Keratinocyte (primary cell): ENCODE measurements at regions not wholly inside any gene's neighbourhood (a gene's known extent, or its start where the extent isn't known, plus 50 kb on each side); places are given as distances from the start of the nearest gene placed in this dataset.

ENCODE experiments used
- DNase-seq: peaks from one replicate; pipeline ENCODE4 v3.0.0-alpha.2; 2011; ENCODE audit warnings: low read depth, missing footprints, low spot score
- FAIRE-seq: peaks from 2 replicates; lab custom pipeline; 2011; peaks lifted over from hg19 to GRCh38; lab: Jason Lieb, UNC
- H2AFZ ChIP-seq: 2 replicates; pipeline ENCODE4 v1.6.0; 2012; ENCODE audit warnings: low read length, control low read depth, inconsistent platforms; ENCODE audit not compliant: control insufficient read depth
- H3K27ac ChIP-seq: 2 replicates; pipeline ENCODE4 v1.5.1; 2011; ENCODE audit warnings: low read length; ENCODE audit not compliant: control insufficient read depth, insufficient read depth
- H3K27me3 ChIP-seq: 3 replicates; pipeline ENCODE4 v1.6.0; 2011; ENCODE audit warnings: low read length; ENCODE audit not compliant: control insufficient read depth, insufficient read depth; ENCODE audit errors: extremely low read depth
- H3K36me3 ChIP-seq, 2 experiments: 2 replicates in 1 of 2; 3 replicates in 1 of 2; pipeline ENCODE4 v1.5.1; 2011; ENCODE audit warnings: low read length in 2 of 2, mild to moderate bottlenecking in 1 of 2; ENCODE audit not compliant: control insufficient read depth in 2 of 2, insufficient read depth in 2 of 2; ENCODE audit errors: extremely low read depth in 1 of 2
- H3K4me1 ChIP-seq: 3 replicates; pipeline ENCODE4 v1.5.1; 2011; ENCODE audit warnings: low read length; ENCODE audit not compliant: control insufficient read depth, insufficient read depth; ENCODE audit errors: extremely low read depth
- H3K4me2 ChIP-seq: 3 replicates; pipeline ENCODE4 v1.6.0; 2011; ENCODE audit warnings: low read depth, low read length; ENCODE audit not compliant: control insufficient read depth, insufficient read depth; ENCODE audit errors: extremely low read depth
- H3K4me3 ChIP-seq, 3 experiments: fragments of 200-600 bp in 1 of 3; sonication (generic) in 1 of 3; 2 replicates in 2 of 3; 3 replicates in 1 of 3; pipeline ENCODE4 v1.5.1; 2011 to 2016; ENCODE audit warnings: low read length in 3 of 3, mild to moderate bottlenecking in 3 of 3, control low read depth in 2 of 3, inconsistent platforms in 1 of 3, low read depth in 1 of 3, mixed read lengths in 1 of 3, mixed run types in 1 of 3, moderate library complexity in 1 of 3; ENCODE audit not compliant: control insufficient read depth in 2 of 3, insufficient read depth in 2 of 3; ENCODE audit errors: extremely low read depth in 1 of 3
- H3K79me2 ChIP-seq: 2 replicates; pipeline ENCODE4 v1.6.0; 2012; ENCODE audit warnings: low read length; ENCODE audit not compliant: control insufficient read depth, insufficient read depth
- H3K9ac ChIP-seq: 3 replicates; pipeline ENCODE4 v1.6.0; 2011; ENCODE audit warnings: low read length; ENCODE audit not compliant: control insufficient read depth, insufficient read depth; ENCODE audit errors: extremely low read depth
- H3K9me1 ChIP-seq: 3 replicates; pipeline ENCODE4 v1.6.0; 2011; ENCODE audit warnings: low read length; ENCODE audit not compliant: control insufficient read depth, insufficient read depth; ENCODE audit errors: extremely low read depth
- H3K9me3 ChIP-seq: 2 replicates; pipeline ENCODE4 v1.5.1; 2012; ENCODE audit warnings: low read depth, low read length; ENCODE audit not compliant: control insufficient read depth
- H4K20me1 ChIP-seq: 3 replicates; pipeline ENCODE4 v1.6.0; 2011; ENCODE audit warnings: low read length; ENCODE audit not compliant: control insufficient read depth, insufficient read depth; ENCODE audit errors: extremely low read depth
- CTCF ChIP-seq, 3 experiments: IDR thresholded peaks in 1 of 3; conservative IDR thresholded peaks in 1 of 3; optimal IDR thresholded peaks in 1 of 3; 2 replicates in 2 of 3; 3 replicates in 1 of 3; pipeline versions ENCODE3 to v1.5.1; 2011; ENCODE audit warnings: low read length in 3 of 3, mild to moderate bottlenecking in 3 of 3, moderate library complexity in 2 of 3, control low read depth in 1 of 3, inconsistent platforms in 1 of 3; ENCODE audit not compliant: insufficient read depth in 2 of 3; ENCODE audit errors: extremely low read depth in 1 of 3
- EZH2 ChIP-seq: IDR thresholded peaks from one replicate; pipeline ENCODE4 v1.6.1; 2012; ENCODE audit warnings: inconsistent platforms, mild to moderate bottlenecking, low read length, moderate library complexity
- dilution Hi-C: fragments of 300-500 bp; cut with MboI; formaldehyde crosslinking; loops from one replicate; pipeline ENCODE4 v1.7.0; 2020; ENCODE audit warnings: low sequenced_read_pairs; ENCODE audit not compliant: extremely low pct_ligation_motif_present

GRCh38 chr2:2691419-2691818 is 360.3 kb upstream of the MYT1L start:
- H2AFZ ChIP-seq: no peak overlapping the region
- no peak overlapping the region for H3K27ac ChIP-seq
- DNase-seq: no peak
- dilution Hi-C loops: no loop called here
- TF ChIP-seq CTCF (optimal IDR thresholded peaks at IDR 0.05 in 1 of 3, IDR thresholded peaks at IDR 0.05 in 1 of 3, conservative IDR thresholded peaks at IDR 0.05 in 1 of 3; ENCODE audit: extremely low read depth in 1 of 3, insufficient read depth in 2 of 3, low read length in 3 of 3) (no peak), EZH2 (no peak)
- H3K9me1 ChIP-seq: no peaks in the 10 kb centered on the region
- H3K79me2 ChIP-seq: no peaks in the 10 kb centered on the region
- no peak overlapping the region for H3K9ac ChIP-seq
- H3K36me3 ChIP-seq: no peaks in the 10 kb centered on the region
- H3K9me3 ChIP-seq: no peaks in the 10 kb centered on the region
- no peak for FAIRE-seq
- H3K4me3 ChIP-seq: no peak overlapping the region
- H4K20me1 ChIP-seq: no peaks in the 10 kb centered on the region
- H3K4me1 ChIP-seq: no peaks in the 10 kb centered on the region
- H3K27me3 ChIP-seq: no peaks in the 10 kb centered on the region
- no peak overlapping the region for H3K4me2 ChIP-seq

DNA sequence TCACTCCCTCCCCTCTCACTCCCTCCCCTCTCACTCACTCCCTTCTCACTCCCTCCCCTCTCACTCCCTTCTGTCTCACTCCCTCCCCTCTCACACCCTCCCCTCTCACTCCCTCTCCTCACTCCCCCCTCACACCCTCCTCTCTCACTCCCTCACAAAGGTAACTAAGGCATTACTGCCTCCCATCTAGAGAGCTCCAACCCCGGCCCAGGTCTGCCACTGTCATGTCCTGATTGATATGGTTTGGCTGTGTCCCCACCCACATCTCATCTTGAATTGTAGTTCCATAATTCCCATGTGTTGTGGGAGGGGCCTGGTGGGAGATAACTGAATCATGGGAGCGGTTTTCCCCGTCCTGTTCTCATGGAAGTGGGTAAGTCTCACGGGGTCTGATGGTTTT is 359.9 kb upstream of the MYT1L start:
- no peak overlapping the region for H3K4me2 ChIP-seq
- no peaks in the 10 kb centered on the region for H3K4me1 ChIP-seq
- no peaks in the 10 kb centered on the region for H3K9me1 ChIP-seq
- no peaks in the 10 kb centered on the region for H3K36me3 ChIP-seq
- no peak overlapping the region for H3K9ac ChIP-seq
- H3K27me3 ChIP-seq: no peaks in the 10 kb centered on the region
- FAIRE-seq: no peak
- H4K20me1 ChIP-seq: no peaks in the 10 kb centered on the region
- TF ChIP-seq EZH2: no peak
- dilution Hi-C loops: no loop called here
- DNase-seq: no peak
- H3K79me2 ChIP-seq: no peaks in the 10 kb centered on the region
- H3K4me3 ChIP-seq: no peak overlapping the region
- H3K27ac ChIP-seq: no peak overlapping the region
- no peak overlapping the region for H2AFZ ChIP-seq
- H3K9me3 ChIP-seq: no peaks in the 10 kb centered on the region

DNA sequence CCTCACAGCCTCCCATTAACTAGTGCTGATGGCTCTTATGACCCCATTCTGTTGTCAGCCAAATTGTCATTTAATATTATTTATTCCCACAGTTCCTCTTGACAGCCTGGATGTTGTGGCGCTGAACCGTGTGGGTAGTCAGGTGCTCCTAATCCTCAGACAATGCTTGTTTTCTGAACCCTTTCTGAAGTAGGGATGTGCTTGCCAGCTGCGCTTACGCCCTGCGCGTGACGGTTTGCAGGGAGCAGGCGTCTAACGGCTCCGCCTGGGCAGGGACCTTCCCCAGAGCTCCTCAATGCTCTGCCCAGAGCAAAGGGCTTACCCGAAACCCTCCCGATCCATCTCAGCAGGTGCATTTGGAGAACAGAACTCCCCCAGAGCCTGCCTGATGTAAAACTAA is 358.2 kb upstream of the MYT1L start:
- Histone ChIP-seq H2AFZ (no peak overlapping the region), H3K27ac (no peak overlapping the region), H3K4me3 (no peak overlapping the region), H3K27me3 (no peaks in the 10 kb centered on the region), H3K9me1 (no peaks in the 10 kb centered on the region), H3K4me1 (no peaks in the 10 kb centered on the region), H3K9ac (no peak overlapping the region), H4K20me1 (no peaks in the 10 kb centered on the region), H3K9me3 (no peaks in the 10 kb centered on the region), H3K36me3 (no peaks in the 10 kb centered on the region), H3K79me2 (no peaks in the 10 kb centered on the region), H3K4me2 (no peak overlapping the region)
- FAIRE-seq (no peak), DNase-seq (no peak)
- no peak for TF ChIP-seq EZH2
- no peak for TF ChIP-seq CTCF (optimal IDR thresholded peaks at IDR 0.05 in 1 of 3, IDR thresholded peaks at IDR 0.05 in 1 of 3, conservative IDR thresholded peaks at IDR 0.05 in 1 of 3; ENCODE audit: extremely low read depth in 1 of 3, insufficient read depth in 2 of 3, low read length in 3 of 3)
- dilution Hi-C loops: no loop called here
